Endothelial cell of umbilical vein (primary cell): ENCODE measurements at regions not wholly inside any gene's neighbourhood (a gene's known extent, or its start where the extent isn't known, plus 50 kb on each side); places are given as distances from the start of the nearest gene placed in this dataset.

Source experiments
- BruUV-seq: library from RNA; stranded (reverse); fragments of 400-500 nt; replicated peaks from 2 replicates; lab custom pipeline; 2021; lab: Mats Ljungman, UMichigan
- CTCF ChIA-PET: fragments of 300-600, 350-600 bp; sonication (Branson Sonifier 250); formaldehyde crosslinking; loops from one replicate; lab custom pipeline; 2021; ENCODE audit warnings: antibody characterized with exemption, inconsistent platforms; lab: Charles Lee
- POLR2A ChIA-PET: fragments of 300-600, 350-600 bp; sonication (Branson Sonifier 250); formaldehyde crosslinking; loops from one replicate; lab custom pipeline; 2021; ENCODE audit warnings: antibody characterized with exemption, inconsistent platforms; lab: Charles Lee
- DNase-seq: peaks from one replicate; pipeline ENCODE4 v3.0.0-alpha.2; 2011; ENCODE audit warnings: low read depth, low spot score
- FAIRE-seq: peaks from 2 replicates; lab custom pipeline; 2011; peaks lifted over from hg19 to GRCh38; lab: Jason Lieb, UNC
- H2AFZ ChIP-seq: 2 replicates; pipeline ENCODE4 v1.6.0; 2012; ENCODE audit warnings: low read depth, low read length, control low read depth, inconsistent platforms
- H3K27ac ChIP-seq: 2 replicates; pipeline ENCODE4 v1.5.1; 2011; ENCODE audit warnings: low read depth, mild to moderate bottlenecking, control low read depth, low read length, moderate library complexity; ENCODE audit not compliant: insufficient read depth
- H3K27me3 ChIP-seq, 2 experiments: 2 replicates each; pipeline versions ENCODE4 v1.6.0 to v1.6.1; 2011; ENCODE audit warnings: low read length in 2 of 2, mixed read lengths in 1 of 2; ENCODE audit not compliant: control insufficient read depth in 2 of 2, insufficient read depth in 2 of 2
- H3K36me3 ChIP-seq, 2 experiments: 2 replicates in 1 of 2; 3 replicates in 1 of 2; pipeline ENCODE4 v1.5.1; 2011; ENCODE audit warnings: low read length in 2 of 2, mild to moderate bottlenecking in 1 of 2, moderate library complexity in 1 of 2; ENCODE audit not compliant: control insufficient read depth in 2 of 2, insufficient read depth in 2 of 2; ENCODE audit errors: extremely low read depth in 1 of 2
- H3K4me1 ChIP-seq: 3 replicates; pipeline ENCODE4 v1.5.1; 2011; ENCODE audit warnings: mild to moderate bottlenecking, low read length; ENCODE audit not compliant: control insufficient read depth, insufficient read depth; ENCODE audit errors: extremely low read depth
- H3K4me2 ChIP-seq: 2 replicates; pipeline ENCODE4 v1.6.1; 2011; ENCODE audit warnings: low read length, control low read depth, mixed read lengths; ENCODE audit not compliant: insufficient read depth
- H3K4me3 ChIP-seq, 3 experiments: fragments of 200-600 bp in 1 of 3; sonication (generic), shearing (Covaris generic) in 1 of 3; replicated peaks in 1 of 3; 2 replicates each; pipeline ENCODE4 v1.5.1; 2011 to 2016; ENCODE audit warnings: control low read depth in 3 of 3, low read length in 3 of 3, mild to moderate bottlenecking in 2 of 3, inconsistent platforms in 1 of 3, low read depth in 1 of 3, moderate library complexity in 1 of 3; ENCODE audit not compliant: insufficient read depth in 1 of 3
- H3K79me2 ChIP-seq: 2 replicates; pipeline ENCODE4 v1.6.0; 2012; ENCODE audit warnings: low read length, inconsistent platforms; ENCODE audit not compliant: control insufficient read depth, insufficient read depth
- H3K9ac ChIP-seq: replicated peaks from 2 replicates; pipeline ENCODE3; 2011; ENCODE audit warnings: low read length, control low read depth; ENCODE audit not compliant: insufficient read depth; ENCODE audit errors: extremely low read depth
- H3K9me1 ChIP-seq: replicated peaks from 3 replicates; pipeline ENCODE4 v1.6.0; 2011; ENCODE audit warnings: mild to moderate bottlenecking, low read length; ENCODE audit not compliant: control insufficient read depth, insufficient read depth; ENCODE audit errors: extremely low read depth
- H3K9me3 ChIP-seq: replicated peaks from 2 replicates; pipeline ENCODE4 v1.5.1; 2012; ENCODE audit warnings: low read length, inconsistent platforms; ENCODE audit not compliant: control insufficient read depth, insufficient read depth
- H4K20me1 ChIP-seq: replicated peaks from 2 replicates; pipeline ENCODE3; 2011; ENCODE audit warnings: mild to moderate bottlenecking, low read length; ENCODE audit not compliant: control insufficient read depth, insufficient read depth; ENCODE audit errors: extremely low read depth
- EZH2 ChIP-seq: IDR thresholded peaks from 2 replicates; pipeline ENCODE4 v1.6.1; 2012; ENCODE audit warnings: borderline replicate concordance, low read depth, mild to moderate bottlenecking, moderate library complexity, low read length, inconsistent platforms; ENCODE audit not compliant: severe bottlenecking
- FOS ChIP-seq: IDR thresholded peaks from 2 replicates; pipeline ENCODE4 v1.6.1; 2011; ENCODE audit warnings: mild to moderate bottlenecking, low read length, moderate library complexity, borderline replicate concordance; ENCODE audit not compliant: insufficient read depth
- GATA2 ChIP-seq: IDR thresholded peaks from 2 replicates; pipeline ENCODE4 v1.7.0; 2011; ENCODE audit warnings: low read depth, mild to moderate bottlenecking, moderate library complexity, mixed read lengths, low read length; ENCODE audit not compliant: insufficient read length, insufficient read depth
- JUN ChIP-seq: IDR thresholded peaks from 2 replicates; pipeline ENCODE4 v1.6.1; 2011; ENCODE audit warnings: borderline replicate concordance, low read depth; ENCODE audit not compliant: insufficient read length, insufficient read depth
- MAX ChIP-seq: IDR thresholded peaks from 2 replicates; pipeline ENCODE4 v1.6.1; 2011; ENCODE audit not compliant: insufficient read depth, insufficient read length
- MYC ChIP-seq: IDR thresholded peaks from one replicate; pipeline ENCODE4 v1.6.1; 2011; ENCODE audit warnings: mild to moderate bottlenecking, low read depth, low read length
- POLR2A ChIP-seq: IDR thresholded peaks from 2 replicates; pipeline ENCODE4 v1.6.1; 2012; ENCODE audit warnings: low read depth, mild to moderate bottlenecking, control low read depth, low read length
- POLR2AphosphoS5 ChIP-seq: IDR thresholded peaks from 2 replicates; pipeline ENCODE4 v1.6.1; 2012; ENCODE audit warnings: low read depth, mild to moderate bottlenecking, control low read depth, low read length, moderate library complexity; ENCODE audit not compliant: insufficient read depth
- dilution Hi-C: fragments of 300-500 bp; cut with MboI; formaldehyde crosslinking; loops from one replicate; pipeline ENCODE4 v1.15.0; 2019; ENCODE audit warnings: low sequenced_read_pairs; ENCODE audit not compliant: extremely low pct_ligation_motif_present
- intact Hi-C: fragments of 100-400 bp; cut with micrococcal nuclease; formaldehyde crosslinking; loops from one replicate; pipeline ENCODE4 v1.10.0; 2022
- TF ChIP-seq, protein P1 (sequence below), 2 donors: IDR thresholded peaks; 1 replicate in 1 of 2; 2 replicates in 1 of 2; pipeline ENCODE4 v1.5.1; 2011; ENCODE audit warnings: low read length in 2 of 2, mild to moderate bottlenecking in 2 of 2, moderate library complexity in 2 of 2, control low read depth in 1 of 2, inconsistent platforms in 1 of 2, low read depth in 1 of 2; ENCODE audit not compliant: insufficient read depth in 1 of 2; ENCODE audit errors: extremely low read depth in 1 of 2

DNA sequence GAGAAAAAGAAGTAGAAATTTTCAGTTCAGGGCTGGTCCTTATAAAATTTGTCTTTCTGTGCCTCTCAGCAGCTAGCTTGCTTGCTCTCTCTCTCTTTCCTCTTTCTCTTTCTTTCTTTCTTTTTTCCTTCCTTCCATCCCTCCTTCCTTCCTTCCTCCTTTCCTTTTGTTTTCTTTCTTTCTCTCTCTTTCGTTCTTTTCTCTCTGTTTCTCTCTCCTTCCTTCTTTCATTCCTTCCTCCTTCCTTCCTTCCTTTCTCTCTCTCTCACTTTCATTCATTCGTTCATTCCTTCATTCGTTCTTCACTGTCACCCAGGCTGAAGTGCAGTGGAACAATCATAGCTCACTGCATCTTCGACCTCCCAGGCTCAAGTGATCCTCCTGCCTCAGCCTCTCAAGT, 69.3 kb upstream of the CPOX start:
- H3K36me3 ChIP-seq = no peaks in the 10 kb centered on the region
- FAIRE-seq (no peak), DNase-seq (no peak)
- CTCF ChIA-PET = interaction anchor here (1.3 kb wide), 1 partner anchor 16 kb away, joined by 3 read pairs; no protein-coding TSS in a partner anchor
- no peak overlapping the region for H3K4me2 ChIP-seq
- no peaks in the 10 kb centered on the region for H3K79me2 ChIP-seq
- no peak overlapping the region for H3K4me3 ChIP-seq
- no peaks in the 10 kb centered on the region for H3K27me3 ChIP-seq
- H2AFZ ChIP-seq = no peak overlapping the region
- H3K9me3 ChIP-seq = no peaks in the 10 kb centered on the region
- intact Hi-C loops (no loop called here), dilution Hi-C loops (no loop called here)
- H3K27ac ChIP-seq = no peak overlapping the region
- TF ChIP-seq MYC = no peak
- no peak for TF ChIP-seq POLR2AphosphoS5
- no peak for TF ChIP-seq JUN
- BruUV-seq = no TSS peak
- no peaks in the 10 kb centered on the region for H3K4me1 ChIP-seq
- no peaks in the 10 kb centered on the region for H3K9me1 ChIP-seq
- POLR2A ChIA-PET = no interaction called here
- no peak overlapping the region for H3K9ac ChIP-seq
- H4K20me1 ChIP-seq = no peaks in the 10 kb centered on the region

DNA sequence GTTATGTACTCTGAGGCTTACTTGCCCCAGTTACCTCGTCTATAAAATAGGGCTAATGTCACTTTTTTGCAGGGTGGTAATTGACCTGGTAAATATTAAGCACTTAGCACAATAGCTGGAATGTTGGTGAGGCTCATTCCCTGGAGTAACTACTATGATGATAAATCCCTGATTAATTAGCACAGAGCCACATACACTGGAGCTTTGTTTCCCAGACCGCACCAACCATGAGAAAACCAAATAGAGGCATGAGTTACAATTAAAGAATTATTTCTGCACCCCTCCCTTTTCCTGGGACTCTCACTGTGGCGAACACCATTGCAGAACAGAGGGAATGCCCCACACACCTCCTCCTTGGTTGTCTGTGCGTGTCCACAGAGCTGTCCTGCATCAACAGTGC, 76.6 kb upstream of the CPOX start:
- no peak for FAIRE-seq
- no TSS peak for BruUV-seq
- POLR2A ChIA-PET = no interaction called here
- H2AFZ ChIP-seq = no peak overlapping the region
- no peaks in the 10 kb centered on the region for H3K9me1 ChIP-seq
- no peak overlapping the region for H3K4me2 ChIP-seq
- CTCF ChIA-PET = no interaction called here
- H3K9me3 ChIP-seq = no peaks in the 10 kb centered on the region
- no peak overlapping the region for H3K4me3 ChIP-seq
- H3K79me2 ChIP-seq = no peaks in the 10 kb centered on the region
- TF ChIP-seq MAX (no peak), MYC (no peak), JUN (no peak), EZH2 (no peak), POLR2A (no peak), FOS (no peak), GATA2 (no peak), POLR2AphosphoS5 (no peak)
- TF ChIP-seq, protein P1, sequence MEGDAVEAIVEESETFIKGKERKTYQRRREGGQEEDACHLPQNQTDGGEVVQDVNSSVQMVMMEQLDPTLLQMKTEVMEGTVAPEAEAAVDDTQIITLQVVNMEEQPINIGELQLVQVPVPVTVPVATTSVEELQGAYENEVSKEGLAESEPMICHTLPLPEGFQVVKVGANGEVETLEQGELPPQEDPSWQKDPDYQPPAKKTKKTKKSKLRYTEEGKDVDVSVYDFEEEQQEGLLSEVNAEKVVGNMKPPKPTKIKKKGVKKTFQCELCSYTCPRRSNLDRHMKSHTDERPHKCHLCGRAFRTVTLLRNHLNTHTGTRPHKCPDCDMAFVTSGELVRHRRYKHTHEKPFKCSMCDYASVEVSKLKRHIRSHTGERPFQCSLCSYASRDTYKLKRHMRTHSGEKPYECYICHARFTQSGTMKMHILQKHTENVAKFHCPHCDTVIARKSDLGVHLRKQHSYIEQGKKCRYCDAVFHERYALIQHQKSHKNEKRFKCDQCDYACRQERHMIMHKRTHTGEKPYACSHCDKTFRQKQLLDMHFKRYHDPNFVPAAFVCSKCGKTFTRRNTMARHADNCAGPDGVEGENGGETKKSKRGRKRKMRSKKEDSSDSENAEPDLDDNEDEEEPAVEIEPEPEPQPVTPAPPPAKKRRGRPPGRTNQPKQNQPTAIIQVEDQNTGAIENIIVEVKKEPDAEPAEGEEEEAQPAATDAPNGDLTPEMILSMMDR (IDR thresholded peaks at IDR 0.05; ENCODE audit: extremely low read depth in 1 of 2, insufficient read depth in 1 of 2, low read depth in 1 of 2, low read length in 2 of 2) = no peak
- no peak overlapping the region for H3K9ac ChIP-seq
- no peaks in the 10 kb centered on the region for H3K27me3 ChIP-seq
- no peaks in the 10 kb centered on the region for H3K36me3 ChIP-seq
- no peak overlapping the region for H3K27ac ChIP-seq
- dilution Hi-C loops = no loop called here
- no peak for DNase-seq
- H3K4me1 ChIP-seq = no peaks in the 10 kb centered on the region
- intact Hi-C loops = no loop called here
- H4K20me1 ChIP-seq = no peaks in the 10 kb centered on the region
